ENCODE measurements at regions not wholly inside any gene's neighbourhood (a gene's known extent, or its start where the extent isn't known, plus 50 kb on each side); places are given as distances from the start of the nearest gene placed in this dataset.
A peak's percentile ranks its signal among the peaks of the same experiment; 100 is the strongest.

- no peak for DNase-seq (ENCODE audit: low read depth)
Measured at GRCh38 chr7:46637793-46638735, 717.0 kb upstream of the IGFBP3 start.

- DNase-seq (ENCODE audit: low read depth), result no peak
Measured at GRCh38 chr7:46636022-46636421, 715.0 kb upstream of the IGFBP3 start.

- DNase-seq (ENCODE audit: low read depth), result no peak
Measured at GRCh38 chr7:46633630-46634240, 712.7 kb upstream of the IGFBP3 start.

- no peak for DNase-seq (ENCODE audit: low read depth)
Measured at GRCh38 chr7:46633200-46633599, 712.1 kb upstream of the IGFBP3 start.

GRCh38 chr7:46630031-46630430 is 709.0 kb upstream of the IGFBP3 start:
- peak; percentile 51 for DNase-seq (ENCODE audit: low read depth)

- DNase-seq (ENCODE audit: low read depth), result no peak
Measured at GRCh38 chr7:46628389-46628788, 707.3 kb upstream of the IGFBP3 start.

GRCh38 chr7:46626691-46627310 is 705.7 kb upstream of the IGFBP3 start:
- DNase-seq (ENCODE audit: low read depth), result peak; percentile 63

- DNase-seq (ENCODE audit: low read depth), result no peak
Measured at GRCh38 chr7:46626261-46626660, 705.2 kb upstream of the IGFBP3 start.

GRCh38 chr7:46625032-46625431 is 704.0 kb upstream of the IGFBP3 start:
- DNase-seq (ENCODE audit: low read depth), result no peak

GRCh38 chr7:46622251-46622650 is 701.2 kb upstream of the IGFBP3 start:
- DNase-seq (ENCODE audit: low read depth), result no peak

GRCh38 chr7:46619723-46620310 is 698.7 kb upstream of the IGFBP3 start:
- DNase-seq (ENCODE audit: low read depth), result no peak

GRCh38 chr7:46616636-46617035 is 695.6 kb upstream of the IGFBP3 start:
- peak; percentile 18 for DNase-seq (ENCODE audit: low read depth)

- DNase-seq (ENCODE audit: low read depth), result no peak
Measured at GRCh38 chr7:46613551-46613950, 692.5 kb upstream of the IGFBP3 start.

GRCh38 chr7:46613116-46613515 is 692.0 kb upstream of the IGFBP3 start:
- DNase-seq (ENCODE audit: low read depth), result no peak

GRCh38 chr7:46611508-46611907 is 690.4 kb upstream of the IGFBP3 start:
- DNase-seq (ENCODE audit: low read depth), result no peak

- DNase-seq (ENCODE audit: low read depth), result no peak
Measured at GRCh38 chr7:46610746-46611145, 689.7 kb upstream of the IGFBP3 start.

- no peak for DNase-seq (ENCODE audit: low read depth)
Measured at GRCh38 chr7:46607176-46607575, 686.1 kb upstream of the IGFBP3 start.

- no peak for DNase-seq (ENCODE audit: low read depth)
Measured at GRCh38 chr7:46606761-46607160, 685.7 kb upstream of the IGFBP3 start.

- no peak for DNase-seq (ENCODE audit: low read depth)
Measured at GRCh38 chr7:46604241-46604661, 683.2 kb upstream of the IGFBP3 start.

- DNase-seq (ENCODE audit: low read depth), result no peak
Measured at GRCh38 chr7:46603780-46604179, 682.7 kb upstream of the IGFBP3 start.

- DNase-seq (ENCODE audit: low read depth), result no peak
Measured at GRCh38 chr7:46603296-46603752, 682.3 kb upstream of the IGFBP3 start.

- DNase-seq (ENCODE audit: low read depth), result no peak
Measured at GRCh38 chr7:46600340-46600739, 679.3 kb upstream of the IGFBP3 start.

All from HT1080 (cell line).